ENCODE measurements at regions not wholly inside any gene's neighbourhood (a gene's known extent, or its start where the extent isn't known, plus 50 kb on each side); places are given as distances from the start of the nearest gene placed in this dataset.

DNA sequence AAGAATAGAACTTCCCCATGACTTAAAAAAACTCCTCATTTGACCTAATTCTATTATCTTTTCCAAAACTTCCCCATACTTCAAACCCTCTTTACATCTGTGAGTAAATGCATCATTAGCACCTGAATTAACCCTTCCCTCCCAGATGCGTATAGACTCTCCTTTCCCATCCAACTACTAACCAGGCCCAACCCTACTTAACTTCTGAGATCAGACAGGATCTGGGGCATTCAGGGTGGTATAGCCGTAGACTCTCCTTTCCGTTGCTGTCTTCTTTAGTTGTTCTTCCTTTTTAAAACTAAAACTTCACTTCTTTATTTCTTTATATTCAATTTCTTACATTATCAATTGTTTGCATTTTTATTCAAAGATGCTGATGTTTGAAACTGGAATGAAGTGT is 165.2 kb downstream of the SLCO4C1 start:
- Histone ChIP-seq H3K9me3 (no peaks in the 10 kb centered on the region), H3K36me3 (ENCODE audit: low read depth, missing control alignments) (no peaks in the 10 kb centered on the region), H3K4me1 (no peaks in the 10 kb centered on the region), H3K4me3 (no peak overlapping the region), H3K27me3 (no peaks in the 10 kb centered on the region), H3K27ac (no peak overlapping the region)
- WGBS, 2 donors: 91 to 93% methylated on average over 3 of the region's 3 CpGs
- TF ChIP-seq POLR2A (IDR thresholded peaks at IDR 0.05): no peak
- TF ChIP-seq, protein P1, sequence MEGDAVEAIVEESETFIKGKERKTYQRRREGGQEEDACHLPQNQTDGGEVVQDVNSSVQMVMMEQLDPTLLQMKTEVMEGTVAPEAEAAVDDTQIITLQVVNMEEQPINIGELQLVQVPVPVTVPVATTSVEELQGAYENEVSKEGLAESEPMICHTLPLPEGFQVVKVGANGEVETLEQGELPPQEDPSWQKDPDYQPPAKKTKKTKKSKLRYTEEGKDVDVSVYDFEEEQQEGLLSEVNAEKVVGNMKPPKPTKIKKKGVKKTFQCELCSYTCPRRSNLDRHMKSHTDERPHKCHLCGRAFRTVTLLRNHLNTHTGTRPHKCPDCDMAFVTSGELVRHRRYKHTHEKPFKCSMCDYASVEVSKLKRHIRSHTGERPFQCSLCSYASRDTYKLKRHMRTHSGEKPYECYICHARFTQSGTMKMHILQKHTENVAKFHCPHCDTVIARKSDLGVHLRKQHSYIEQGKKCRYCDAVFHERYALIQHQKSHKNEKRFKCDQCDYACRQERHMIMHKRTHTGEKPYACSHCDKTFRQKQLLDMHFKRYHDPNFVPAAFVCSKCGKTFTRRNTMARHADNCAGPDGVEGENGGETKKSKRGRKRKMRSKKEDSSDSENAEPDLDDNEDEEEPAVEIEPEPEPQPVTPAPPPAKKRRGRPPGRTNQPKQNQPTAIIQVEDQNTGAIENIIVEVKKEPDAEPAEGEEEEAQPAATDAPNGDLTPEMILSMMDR (IDR thresholded peaks at IDR 0.05): no peak
- DNase-seq: no peak
- intact Hi-C loops (cut with DNase I; ENCODE audit: low total_unique reads): no loop called here

DNA sequence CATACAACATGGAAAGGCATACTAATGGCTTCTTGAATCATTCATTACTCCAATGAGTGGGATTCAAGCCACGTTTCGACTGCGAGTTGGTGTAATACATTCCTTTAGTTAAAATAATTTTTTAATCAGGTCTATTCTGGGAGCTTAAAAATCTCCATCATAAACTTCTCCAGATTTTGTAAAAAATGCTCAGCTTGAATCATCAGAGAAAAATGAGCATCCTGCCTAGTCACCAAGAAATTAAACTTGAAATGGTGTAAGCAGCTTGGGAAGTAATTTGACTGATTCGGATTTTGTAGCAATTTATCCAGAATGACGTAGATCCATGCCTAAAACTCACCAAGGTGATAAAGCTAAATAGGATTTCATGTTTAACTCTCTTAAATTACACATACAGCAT is 165.7 kb downstream of the SLCO4C1 start:
- intact Hi-C loops (cut with DNase I; ENCODE audit: low total_unique reads): no loop called here
- TF ChIP-seq, protein P1 (IDR thresholded peaks at IDR 0.05): no peak
- no peak for TF ChIP-seq POLR2A (IDR thresholded peaks at IDR 0.05)

DNA sequence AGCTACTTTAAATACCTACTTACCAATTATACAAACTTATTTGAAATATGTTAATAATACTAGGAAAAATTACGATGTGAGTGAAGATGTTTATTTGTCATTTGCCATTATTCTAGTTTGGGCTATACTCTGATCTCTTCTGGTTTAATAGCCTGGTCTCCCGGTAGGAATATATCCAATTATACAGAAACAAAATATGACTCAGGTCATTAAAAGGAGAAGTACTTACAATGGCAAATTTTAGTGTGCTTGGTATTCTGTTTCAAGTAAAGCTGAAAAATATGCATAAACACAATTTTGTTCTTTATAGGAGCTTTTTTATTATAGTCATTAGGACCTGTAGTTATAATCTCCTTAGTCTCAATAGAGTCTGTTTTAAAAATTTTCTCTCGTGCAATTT is 176.8 kb downstream of the SLCO4C1 start:
- Histone ChIP-seq H3K36me3 (ENCODE audit: low read depth, missing control alignments) (no peaks in the 10 kb centered on the region), H3K9me3 (no peaks in the 10 kb centered on the region), H3K27me3 (no peaks in the 10 kb centered on the region), H3K4me1 (no peaks in the 10 kb centered on the region), H3K4me3 (no peak overlapping the region), H3K27ac (no peak overlapping the region)
- WGBS, 2 donors: 56 to 61% methylated on average over 3 of the region's 3 CpGs
- intact Hi-C loops (cut with DNase I; ENCODE audit: low total_unique reads): no loop called here
- TF ChIP-seq POLR2A (IDR thresholded peaks at IDR 0.05): no peak
- TF ChIP-seq, protein P1 (IDR thresholded peaks at IDR 0.05): no peak
- no peak for DNase-seq

More for the DNA sequence above, 165.7 kb downstream of the SLCO4C1 start:
- no peaks in the 10 kb centered on the region for H3K9me3 ChIP-seq
- no peaks in the 10 kb centered on the region for H3K4me1 ChIP-seq
- DNase-seq: no peak
- WGBS, 2 donors: 92% methylated on average over 5 of the region's 5 CpGs
- no peaks in the 10 kb centered on the region for H3K27me3 ChIP-seq
- no peaks in the 10 kb centered on the region for H3K36me3 ChIP-seq (ENCODE audit: low read depth, missing control alignments)
- no peak overlapping the region for H3K4me3 ChIP-seq
- H3K27ac ChIP-seq: no peak overlapping the region

DNA sequence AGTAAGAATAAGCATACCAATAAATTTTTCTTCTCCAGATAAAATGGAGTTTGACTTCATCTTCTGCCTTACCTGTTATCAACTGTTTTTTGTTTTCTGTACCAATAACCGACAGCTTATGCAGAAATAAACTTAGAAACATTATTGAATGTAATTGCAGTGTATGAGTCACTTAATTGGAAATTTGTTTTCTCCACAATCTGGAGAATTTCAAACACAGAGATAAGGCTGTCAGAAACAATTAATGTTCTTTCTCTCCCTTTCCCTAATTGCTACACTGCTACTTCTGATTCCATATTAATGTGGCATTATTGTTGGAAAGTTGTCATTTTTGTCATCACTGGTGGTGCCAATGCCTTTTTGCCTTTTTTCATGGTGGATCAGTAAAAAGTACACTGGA is 180.3 kb downstream of the SLCO4C1 start:
- no peak for DNase-seq
- Histone ChIP-seq H3K36me3 (ENCODE audit: low read depth, missing control alignments) (no peaks in the 10 kb centered on the region), H3K27ac (no peak overlapping the region), H3K27me3 (no peaks in the 10 kb centered on the region), H3K9me3 (no peaks in the 10 kb centered on the region), H3K4me3 (no peak overlapping the region), H3K4me1 (no peaks in the 10 kb centered on the region)
- TF ChIP-seq, protein P1 (IDR thresholded peaks at IDR 0.05): no peak
- no peak for TF ChIP-seq POLR2A (IDR thresholded peaks at IDR 0.05)
- 33 to 34% methylated on average over 1 of the region's 1 CpG for WGBS, 2 donors
- intact Hi-C loops (cut with DNase I; ENCODE audit: low total_unique reads): no loop called here

DNA sequence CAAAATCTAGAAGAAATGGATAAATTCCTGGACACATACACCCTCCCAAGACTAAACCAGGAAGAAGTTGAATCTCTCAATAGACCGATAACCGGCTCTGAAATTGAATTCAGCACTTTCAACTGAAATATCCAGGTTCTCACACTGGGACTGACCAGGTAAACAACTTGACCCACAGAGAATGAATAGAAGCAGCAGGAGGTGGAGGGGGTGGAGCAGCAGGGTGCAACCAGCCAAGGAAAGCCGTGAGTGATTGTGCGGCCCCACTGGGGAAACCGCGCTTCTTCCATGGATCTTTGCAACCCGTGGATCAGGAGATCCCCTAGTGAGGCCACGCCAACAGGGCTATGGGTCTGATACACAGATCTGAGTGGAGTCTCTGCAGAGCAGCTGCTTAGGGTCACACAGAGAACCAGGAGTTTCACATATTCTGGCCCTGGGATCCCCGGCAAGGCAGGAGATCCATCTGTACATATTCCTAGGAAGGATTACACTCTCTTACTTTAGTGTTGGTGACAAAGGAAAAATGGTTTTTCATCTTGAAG is 181.5 kb downstream of the SLCO4C1 start:
- Histone ChIP-seq H3K36me3 (ENCODE audit: low read depth, missing control alignments) (no peaks in the 10 kb centered on the region), H3K27me3 (no peaks in the 10 kb centered on the region), H3K4me1 (no peaks in the 10 kb centered on the region), H3K9me3 (no peaks in the 10 kb centered on the region), H3K4me3 (no peak overlapping the region), H3K27ac (no peak overlapping the region)
- no peak for DNase-seq
- 86 to 89% methylated on average over 6 to 9 of the region's 9 CpGs for WGBS, 2 donors
- no peak for TF ChIP-seq POLR2A (IDR thresholded peaks at IDR 0.05)
- TF ChIP-seq, protein P1 (IDR thresholded peaks at IDR 0.05): no peak
- intact Hi-C loops (cut with DNase I; ENCODE audit: low total_unique reads): no loop called here

All from testis (tissue), 2 donors.